GM06990 (cell line): ENCODE measurements at regions not wholly inside any gene's neighbourhood (a gene's known extent, or its start where the extent isn't known, plus 50 kb on each side); places are given as distances from the start of the nearest gene placed in this dataset.
"Not testable (repeated sequence)": the region's sequence is repeated elsewhere in the genome, so short reads cannot be mapped to it uniquely, and the experiment has no call there.

Experiments used
- DNase-seq: peaks from one replicate; pipeline ENCODE4 v3.0.0-alpha.2; 2011; ENCODE audit not compliant: insufficient read length; ENCODE audit errors: extremely low read depth
- H3K27me3 ChIP-seq: replicated peaks from 2 replicates; pipeline ENCODE4 v1.6.0; 2011; ENCODE audit warnings: low read length; ENCODE audit not compliant: control insufficient read depth, insufficient read depth
- H3K36me3 ChIP-seq: 2 replicates; pipeline ENCODE4 v1.5.1; 2011; ENCODE audit warnings: low read length; ENCODE audit not compliant: control insufficient read depth, insufficient read depth
- H3K4me3 ChIP-seq: replicated peaks from 2 replicates; pipeline ENCODE4 v1.5.1; 2011; ENCODE audit warnings: low read depth, mild to moderate bottlenecking, control low read depth, low read length
- CTCF ChIP-seq: IDR thresholded peaks from 2 replicates; pipeline ENCODE4 v1.5.1; 2011; ENCODE audit warnings: low read length, control low read depth, mild to moderate bottlenecking, inconsistent platforms; ENCODE audit not compliant: insufficient read depth, poor library complexity, severe bottlenecking

GRCh38 chr12:9323144-9323681, 115.0 kb upstream of the PZP start:
- DNase-seq, result no peak
- Histone ChIP-seq H3K27me3 (no peaks in the 10 kb centered on the region), H3K4me3 (no peak overlapping the region), H3K36me3 (no peaks in the 10 kb centered on the region)
- TF ChIP-seq CTCF, result no peak

- no peaks in the 10 kb centered on the region for H3K36me3 ChIP-seq
- no peak for DNase-seq
- no peaks in the 10 kb centered on the region for H3K27me3 ChIP-seq
- no peak for TF ChIP-seq CTCF
- no peak overlapping the region for H3K4me3 ChIP-seq
Measured at GRCh38 chr12:9319842-9320173, 111.6 kb upstream of the PZP start.

GRCh38 chr12:9319044-9319841, 111.0 kb upstream of the PZP start:
- no peak for DNase-seq
- Histone ChIP-seq H3K36me3 (no peaks in the 10 kb centered on the region), H3K27me3 (no peaks in the 10 kb centered on the region), H3K4me3 (no peak overlapping the region)
- peak; percentile 28 for TF ChIP-seq CTCF

- DNase-seq, H3K36me3 ChIP-seq, H3K4me3 ChIP-seq, H3K27me3 ChIP-seq: not testable (repeated sequence)
Measured at GRCh38 chr12:9313479-9313878, 105.3 kb upstream of the PZP start.

- H3K4me3 ChIP-seq, result not testable (repeated sequence)
Measured at GRCh38 chr12:9312406-9313392, 104.5 kb upstream of the PZP start.

GRCh38 chr12:9311454-9311853, 103.3 kb upstream of the PZP start:
- not testable (repeated sequence) for H3K4me3 ChIP-seq, H3K27me3 ChIP-seq, DNase-seq, H3K36me3 ChIP-seq

More at GRCh38 chr12:9312406-9313392, 104.5 kb upstream of the PZP start:
- H3K27me3 ChIP-seq, DNase-seq, H3K36me3 ChIP-seq: not testable (repeated sequence)

- H3K36me3 ChIP-seq, H3K27me3 ChIP-seq, DNase-seq, H3K4me3 ChIP-seq: not testable (repeated sequence)
Measured at GRCh38 chr12:9310645-9311044, 102.5 kb upstream of the PZP start.

- not testable (repeated sequence) for DNase-seq, H3K36me3 ChIP-seq, H3K27me3 ChIP-seq, H3K4me3 ChIP-seq
Measured at GRCh38 chr12:9309749-9310148, 101.6 kb upstream of the PZP start.

- H3K4me3 ChIP-seq, H3K27me3 ChIP-seq, H3K36me3 ChIP-seq, DNase-seq: not testable (repeated sequence)
Measured at GRCh38 chr12:9308745-9309144, 100.5 kb upstream of the PZP start.

- DNase-seq, H3K27me3 ChIP-seq, H3K4me3 ChIP-seq, H3K36me3 ChIP-seq: not testable (repeated sequence)
Measured at GRCh38 chr12:9308163-9308562, 100.0 kb upstream of the PZP start.

- H3K36me3 ChIP-seq, DNase-seq, H3K4me3 ChIP-seq, H3K27me3 ChIP-seq: not testable (repeated sequence)
Measured at GRCh38 chr12:9307255-9307654, 99.1 kb upstream of the PZP start.
